CD14-positive monocyte (primary cell): ENCODE measurements at regions not wholly inside any gene's neighbourhood (a gene's known extent, or its start where the extent isn't known, plus 50 kb on each side); places are given as distances from the start of the nearest gene placed in this dataset.

Experiments used
- DNase-seq, 3 donors: peaks; one replicate each; pipeline ENCODE4 v3.0.0-alpha.2; 2011 to 2022
- H2AFZ ChIP-seq: 2 replicates; pipeline ENCODE4 v1.6.0; 2012; ENCODE audit warnings: mild to moderate bottlenecking, low read depth, low read length, inconsistent platforms; ENCODE audit not compliant: insufficient read depth, poor library complexity, severe bottlenecking
- H3K27ac ChIP-seq, 2 donors: 1 replicate in 1 of 2; 2 replicates in 1 of 2; pipeline ENCODE4 v1.5.1; 2012 to 2013; ENCODE audit warnings: low read length in 2 of 2, control low read depth in 1 of 2, inconsistent platforms in 1 of 2, low read depth in 1 of 2, mild to moderate bottlenecking in 1 of 2
- H3K27me3 ChIP-seq, 2 donors: one replicate each; pipeline versions ENCODE4 v1.6.0 to v1.6.1; 2011 to 2013; ENCODE audit warnings: low read length in 2 of 2; ENCODE audit not compliant: control insufficient read depth in 2 of 2, insufficient read depth in 2 of 2
- H3K36me3 ChIP-seq, 2 donors: replicated peaks in 1 of 2; 1 replicate in 1 of 2; 2 replicates in 1 of 2; pipeline versions ENCODE4 v1.5.1 to v1.6.1; 2012 to 2013; ENCODE audit warnings: low read length in 2 of 2, control low read depth in 1 of 2, inconsistent platforms in 1 of 2, mild to moderate bottlenecking in 1 of 2; ENCODE audit not compliant: insufficient read depth in 2 of 2, control insufficient read depth in 1 of 2
- H3K4me1 ChIP-seq, 2 donors: 1 replicate in 1 of 2; 2 replicates in 1 of 2; pipeline versions ENCODE4 v1.5.1 to v1.6.1; 2012 to 2013; ENCODE audit warnings: low read length in 2 of 2, control low read depth in 1 of 2, inconsistent platforms in 1 of 2, mild to moderate bottlenecking in 1 of 2, moderate library complexity in 1 of 2; ENCODE audit not compliant: insufficient read depth in 2 of 2, control insufficient read depth in 1 of 2
- H3K4me2 ChIP-seq: replicated peaks from 2 replicates; pipeline ENCODE3; 2012; ENCODE audit warnings: low read length, moderate library complexity, mild to moderate bottlenecking; ENCODE audit not compliant: poor library complexity, severe bottlenecking; ENCODE audit errors: extremely low read depth
- H3K4me3 ChIP-seq, 3 experiments: fragments of 200-600 bp in 1 of 3; sonication (generic) in 1 of 3; replicated peaks in 1 of 3; 1 replicate in 2 of 3; 2 replicates in 1 of 3; pipeline ENCODE4 v1.5.1; 2011 to 2013; ENCODE audit warnings: low read length in 3 of 3, mild to moderate bottlenecking in 3 of 3, control low read depth in 2 of 3, low read depth in 2 of 3, inconsistent platforms in 1 of 3, moderate library complexity in 1 of 3
- H3K79me2 ChIP-seq: 2 replicates; pipeline ENCODE4 v1.6.0; 2012; ENCODE audit warnings: mild to moderate bottlenecking, control low read depth, inconsistent platforms, low read length, moderate library complexity; ENCODE audit not compliant: insufficient read depth
- H3K9ac ChIP-seq: 2 replicates; pipeline ENCODE4 v1.6.0; 2017; ENCODE audit warnings: low read length, mild to moderate bottlenecking; ENCODE audit not compliant: insufficient read depth, poor library complexity, severe bottlenecking
- H3K9me3 ChIP-seq, 2 donors: replicated peaks in 1 of 2; 1 replicate in 1 of 2; 2 replicates in 1 of 2; pipeline versions ENCODE4 v1.5.1 to v1.6.1; 2012 to 2013; ENCODE audit warnings: low read length in 2 of 2, control low read depth in 1 of 2; ENCODE audit not compliant: control insufficient read depth in 1 of 2, insufficient read depth in 1 of 2
- H4K20me1 ChIP-seq: 2 replicates; pipeline ENCODE4 v1.6.0; 2012; ENCODE audit warnings: mild to moderate bottlenecking, low read length, control low read depth, moderate library complexity; ENCODE audit not compliant: insufficient read depth
- H3K27ac Mint-ChIP-seq, 7 donors: one replicate each; pipeline ENCODE4 v1.8.0; 2020; ENCODE audit warnings: mild to moderate bottlenecking in 7 of 7, mixed read lengths in 7 of 7, moderate library complexity in 6 of 7, inconsistent platforms in 2 of 7
- H3K27me3 Mint-ChIP-seq, 3 donors: one replicate each; pipeline ENCODE4 v1.8.0; 2021 to 2022; ENCODE audit warnings: low read depth in 3 of 3, mild to moderate bottlenecking in 3 of 3, mixed read lengths in 3 of 3, moderate library complexity in 3 of 3, inconsistent platforms in 1 of 3
- H3K36me3 Mint-ChIP-seq, 2 donors: one replicate each; pipeline ENCODE4 v1.8.0; 2020; ENCODE audit warnings: mixed read lengths in 2 of 2, inconsistent platforms in 1 of 2, mild to moderate bottlenecking in 1 of 2
- H3K4me1 Mint-ChIP-seq: one replicate; pipeline ENCODE4 v1.8.0; 2020; ENCODE audit warnings: mild to moderate bottlenecking, mixed read lengths
- H3K4me3 Mint-ChIP-seq, 2 donors: one replicate each; pipeline ENCODE4 v1.8.0; 2020; ENCODE audit warnings: mild to moderate bottlenecking in 2 of 2, mixed read lengths in 2 of 2, moderate library complexity in 1 of 2
- H3K9me3 Mint-ChIP-seq, 7 donors: one replicate each; pipeline ENCODE4 v1.8.0; 2020 to 2022; ENCODE audit warnings: mixed read lengths in 7 of 7, mild to moderate bottlenecking in 6 of 7, moderate library complexity in 6 of 7, inconsistent platforms in 2 of 7
- WGBS: methylation state at CpG from one replicate; pipeline ENCODE4 v1.1.5; 2013; ENCODE audit warnings: missing lambda C conversion rate; ENCODE audit not compliant: insufficient coverage; 5-methylcytosine and 5-hydroxymethylcytosine counted together
- intact Hi-C, 2 donors: fragments of 100-400 bp; cut with micrococcal nuclease; formaldehyde crosslinking; loops; one replicate each; pipeline versions ENCODE4 v1.15.0 to v1.15.1; 2023
- TF ChIP-seq, protein P1 (sequence below): fragments of 200-600 bp; IDR thresholded peaks from one replicate; pipeline ENCODE4 v1.8.0; 2022; ENCODE audit warnings: antibody characterized with exemption, mild to moderate bottlenecking

DNA sequence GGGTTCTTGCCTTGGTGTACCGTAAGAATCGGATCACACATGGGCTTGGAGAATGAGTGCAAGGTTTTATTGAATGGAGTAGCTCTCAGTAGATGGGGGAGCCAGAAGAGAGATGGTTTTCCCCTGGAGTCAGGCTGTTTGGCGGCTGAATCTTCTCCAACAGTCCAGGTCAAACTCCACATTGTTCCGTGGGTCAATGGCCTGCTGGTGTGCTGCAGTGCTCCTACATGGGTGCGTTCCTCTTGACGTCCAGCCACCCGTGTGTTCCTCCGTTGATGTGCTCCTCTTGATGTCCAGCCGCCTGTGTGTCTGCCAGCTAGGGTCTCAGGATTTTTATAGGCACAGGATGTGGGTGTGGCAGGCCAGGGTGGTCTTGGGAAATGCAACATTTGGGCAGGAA lies 69.3 kb upstream of the AGBL1 start:
- no peaks in the 10 kb centered on the region for H3K4me1 Mint-ChIP-seq
- Histone ChIP-seq H4K20me1 (no peaks in the 10 kb centered on the region), H3K9me3 (no peaks in the 10 kb centered on the region), H3K4me1 (no peaks in the 10 kb centered on the region), H3K79me2 (no peaks in the 10 kb centered on the region), H3K27me3 (no peaks in the 10 kb centered on the region), H3K36me3 (no peaks in the 10 kb centered on the region), H3K4me3 (no peak overlapping the region), H3K9ac (no peak overlapping the region), H3K27ac (no peak overlapping the region), H2AFZ (no peak overlapping the region), H3K4me2 (no peak overlapping the region)
- intact Hi-C loops = no loop called here
- no peaks in the 10 kb centered on the region for H3K36me3 Mint-ChIP-seq
- DNase-seq = no peak
- H3K27me3 Mint-ChIP-seq = peaks cover 0 to 6% (median 3%) of the 10 kb centered on the region in 3 donors
- H3K27ac Mint-ChIP-seq = no peak overlapping the region
- peaks cover 0 to 11% (median 2%) of the 10 kb centered on the region in 7 donors for H3K9me3 Mint-ChIP-seq
- no peak overlapping the region for H3K4me3 Mint-ChIP-seq
- 94% methylated on average over 9 of the region's 9 CpGs for WGBS
- TF ChIP-seq, protein P1, sequence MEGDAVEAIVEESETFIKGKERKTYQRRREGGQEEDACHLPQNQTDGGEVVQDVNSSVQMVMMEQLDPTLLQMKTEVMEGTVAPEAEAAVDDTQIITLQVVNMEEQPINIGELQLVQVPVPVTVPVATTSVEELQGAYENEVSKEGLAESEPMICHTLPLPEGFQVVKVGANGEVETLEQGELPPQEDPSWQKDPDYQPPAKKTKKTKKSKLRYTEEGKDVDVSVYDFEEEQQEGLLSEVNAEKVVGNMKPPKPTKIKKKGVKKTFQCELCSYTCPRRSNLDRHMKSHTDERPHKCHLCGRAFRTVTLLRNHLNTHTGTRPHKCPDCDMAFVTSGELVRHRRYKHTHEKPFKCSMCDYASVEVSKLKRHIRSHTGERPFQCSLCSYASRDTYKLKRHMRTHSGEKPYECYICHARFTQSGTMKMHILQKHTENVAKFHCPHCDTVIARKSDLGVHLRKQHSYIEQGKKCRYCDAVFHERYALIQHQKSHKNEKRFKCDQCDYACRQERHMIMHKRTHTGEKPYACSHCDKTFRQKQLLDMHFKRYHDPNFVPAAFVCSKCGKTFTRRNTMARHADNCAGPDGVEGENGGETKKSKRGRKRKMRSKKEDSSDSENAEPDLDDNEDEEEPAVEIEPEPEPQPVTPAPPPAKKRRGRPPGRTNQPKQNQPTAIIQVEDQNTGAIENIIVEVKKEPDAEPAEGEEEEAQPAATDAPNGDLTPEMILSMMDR = no peak

DNA sequence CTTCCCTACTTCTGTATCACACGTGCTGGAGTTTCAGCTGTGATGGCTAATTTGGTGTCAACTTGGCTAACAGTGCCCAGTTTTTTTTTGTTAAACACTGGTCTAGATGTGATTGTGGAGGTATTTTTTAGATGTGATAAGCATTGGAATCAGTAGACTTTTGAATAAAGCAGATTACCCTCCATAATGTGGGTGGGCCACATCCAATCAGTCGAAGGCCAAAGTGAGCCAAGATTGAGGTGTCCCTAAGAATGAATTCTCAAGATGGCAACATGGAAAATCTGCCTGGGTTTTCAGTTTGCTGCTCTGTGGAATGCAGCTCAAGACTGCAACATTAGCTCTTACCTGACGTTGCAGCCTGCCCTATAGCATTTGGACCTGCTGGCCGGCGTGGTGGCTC lies 68.8 kb upstream of the AGBL1 start:
- no peak for DNase-seq

More for the DNA sequence above, 68.8 kb upstream of the AGBL1 start:
- Histone ChIP-seq H3K27me3 (no peaks in the 10 kb centered on the region), H2AFZ (no peak overlapping the region), H3K4me1 (no peaks in the 10 kb centered on the region), H3K4me2 (no peak overlapping the region), H3K27ac (no peak overlapping the region), H3K4me3 (no peak overlapping the region), H3K36me3 (no peaks in the 10 kb centered on the region), H3K79me2 (no peaks in the 10 kb centered on the region), H3K9me3 (no peaks in the 10 kb centered on the region), H4K20me1 (no peaks in the 10 kb centered on the region), H3K9ac (no peak overlapping the region)
- Mint-ChIP-seq H3K36me3 (no peaks in the 10 kb centered on the region), H3K27ac (no peak overlapping the region), H3K27me3 (peaks cover 0 to 6% (median 3%) of the 10 kb centered on the region in 3 donors), H3K4me1 (no peaks in the 10 kb centered on the region), H3K4me3 (no peak overlapping the region), H3K9me3 (peaks cover 0 to 11% (median 2%) of the 10 kb centered on the region in 7 donors)
- intact Hi-C loops = no loop called here
- 78% methylated on average over 1 of the region's 5 CpGs for WGBS
- TF ChIP-seq, protein P1 = no peak
